ENCODE measurements at regions not wholly inside any gene's neighbourhood (a gene's known extent, or its start where the extent isn't known, plus 50 kb on each side); places are given as distances from the start of the nearest gene placed in this dataset.

DNA sequence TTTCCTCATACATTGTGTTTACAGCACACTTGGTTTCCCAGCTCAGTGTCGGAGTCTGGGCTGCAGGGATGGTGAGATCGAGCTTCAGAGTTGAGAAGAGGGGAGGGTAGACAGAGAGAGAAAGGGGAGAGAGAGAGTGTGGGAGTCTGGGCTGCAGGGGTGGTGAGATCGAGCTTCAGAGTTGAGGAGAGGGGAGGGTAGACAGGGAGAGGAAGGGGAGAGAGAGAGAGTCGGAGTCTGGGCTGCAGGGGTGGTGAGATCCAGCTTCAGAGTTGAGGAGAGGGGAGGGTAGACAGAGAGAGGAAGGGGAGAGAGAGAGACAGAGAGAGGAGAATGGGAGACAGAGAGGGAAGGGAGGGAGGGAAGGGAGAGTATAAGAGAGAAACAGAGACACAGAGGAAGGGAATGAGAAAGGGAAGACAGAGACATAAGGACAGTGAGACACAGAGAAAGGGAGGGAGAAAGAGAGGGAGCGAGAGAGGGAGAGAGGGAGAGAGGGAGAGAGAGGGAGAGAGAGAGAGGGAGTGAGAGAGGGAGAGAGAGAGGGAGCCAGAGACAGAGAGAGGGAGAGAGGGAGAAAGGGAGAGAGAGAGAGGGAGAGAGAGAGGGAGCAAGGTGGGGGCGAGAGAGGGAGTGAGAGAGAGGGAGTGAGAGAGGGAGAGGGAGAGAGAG is 222.7 kb upstream of the GMDS start:
- TF ChIP-seq POLR2A (IDR thresholded peaks at IDR 0.05) (no peak), CTCF (IDR thresholded peaks at IDR 0.05) (no peak)
- Histone ChIP-seq H3K4me3 (no peak overlapping the region), H3K9me3 (replicated peaks in 1 of 3) (no peaks in the 10 kb centered on the region), H3K4me1 (replicated peaks in 1 of 2) (no peaks in the 10 kb centered on the region), H3K27ac (no peak overlapping the region), H3K36me3 (replicated peaks in 1 of 2) (no peaks in the 10 kb centered on the region), H3K27me3 (no peaks in the 10 kb centered on the region)
- 43 to 52% (median 50%) methylated on average over 6 of the region's 6 CpGs for WGBS, 4 donors
- DNase-seq: no peak
- intact Hi-C loops (cut with DNase I): no loop called here

DNA sequence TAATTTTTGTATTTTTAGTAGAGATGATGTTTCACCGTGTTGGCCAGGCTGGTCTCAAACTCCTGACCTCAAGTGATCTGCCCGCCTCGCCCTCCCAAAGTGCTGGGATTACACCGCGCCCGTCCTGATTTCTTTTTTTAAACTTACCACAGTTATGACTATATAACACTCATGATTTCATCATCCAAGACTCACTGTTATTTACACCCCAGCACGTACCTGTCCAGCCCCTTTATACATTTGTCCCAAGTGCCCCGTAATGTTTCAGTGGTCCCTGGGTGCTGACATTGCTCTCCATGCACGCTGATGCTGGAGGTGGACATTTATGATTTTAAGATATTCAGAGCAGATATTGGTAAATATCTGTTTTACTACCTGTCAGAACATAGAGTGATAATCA is 219.9 kb upstream of the GMDS start:
- DNase-seq: no peak
- no peaks in the 10 kb centered on the region for H3K27me3 ChIP-seq
- H3K9me3 ChIP-seq (replicated peaks in 1 of 3): no peaks in the 10 kb centered on the region
- H3K4me3 ChIP-seq: no peak overlapping the region
- no peaks in the 10 kb centered on the region for H3K36me3 ChIP-seq (replicated peaks in 1 of 2)
- no peak for TF ChIP-seq POLR2A (IDR thresholded peaks at IDR 0.05)
- H3K27ac ChIP-seq: no peak overlapping the region
- H3K4me1 ChIP-seq (replicated peaks in 1 of 2): no peaks in the 10 kb centered on the region
- intact Hi-C loops (cut with DNase I): no loop called here
- 89 to 92% (median 92%) methylated on average over 9 of the region's 9 CpGs for whole genome bisulfite sequencing, 4 donors

- no peaks in the 10 kb centered on the region for H3K9me3 ChIP-seq (replicated peaks in 1 of 3)
- WGBS, 4 donors: 86 to 90% (median 88%) methylated on average over 5 of the region's 5 CpGs
- H3K27me3 ChIP-seq: no peaks in the 10 kb centered on the region
- DNase-seq: no peak
- no peak for TF ChIP-seq CTCF (IDR thresholded peaks at IDR 0.05)
- TF ChIP-seq POLR2A (IDR thresholded peaks at IDR 0.05): no peak
- H3K4me1 ChIP-seq (replicated peaks in 1 of 2): no peaks in the 10 kb centered on the region
- no peaks in the 10 kb centered on the region for H3K36me3 ChIP-seq (replicated peaks in 1 of 2)
- no peak overlapping the region for H3K27ac ChIP-seq
- H3K4me3 ChIP-seq: no peak overlapping the region
- intact Hi-C loops (cut with DNase I): no loop called here
Observed at GRCh38 chr6:2464641-2465040, 219.2 kb upstream of the GMDS start.

GRCh38 chr6:2462831-2463230 is 217.4 kb upstream of the GMDS start:
- H3K36me3 ChIP-seq (replicated peaks in 1 of 2): no peaks in the 10 kb centered on the region
- no peaks in the 10 kb centered on the region for H3K4me1 ChIP-seq (replicated peaks in 1 of 2)
- WGBS, 4 donors: 89 to 93% (median 91%) methylated on average over 9 to 10 of the region's 10 CpGs
- H3K27me3 ChIP-seq: no peaks in the 10 kb centered on the region
- H3K9me3 ChIP-seq (replicated peaks in 1 of 3): no peaks in the 10 kb centered on the region
- DNase-seq: no peak
- TF ChIP-seq CTCF (IDR thresholded peaks at IDR 0.05): no peak
- no peak for TF ChIP-seq POLR2A (IDR thresholded peaks at IDR 0.05)
- H3K27ac ChIP-seq: no peak overlapping the region
- no peak overlapping the region for H3K4me3 ChIP-seq
- intact Hi-C loops (cut with DNase I): no loop called here

DNA sequence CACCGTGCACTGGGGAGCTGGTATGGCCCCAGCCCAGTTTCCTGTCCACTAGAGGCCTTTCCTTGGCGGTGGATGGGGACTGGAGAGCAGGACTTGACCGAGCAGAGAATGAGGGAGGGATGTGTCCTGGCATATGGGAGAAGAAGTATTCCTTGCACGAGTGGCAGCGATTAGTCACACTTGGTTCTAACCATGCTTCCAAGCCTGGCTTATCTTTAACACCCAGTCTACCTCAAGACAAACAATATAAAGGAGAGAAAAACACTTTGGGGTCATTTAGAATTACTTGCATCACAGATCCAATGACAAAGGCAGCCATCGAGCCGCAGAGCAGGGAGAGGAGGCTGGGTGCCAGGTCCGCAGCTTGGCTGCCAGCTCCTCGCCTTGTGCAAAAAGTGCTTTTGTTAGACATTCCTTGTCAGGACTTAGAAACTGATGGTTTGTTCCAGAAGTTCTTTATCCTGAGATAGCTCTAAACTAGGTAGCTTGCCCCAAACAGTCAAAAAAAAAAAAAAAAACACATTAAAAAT is 214.9 kb upstream of the GMDS start:
- DNase-seq: no peak
- H3K27me3 ChIP-seq: no peaks in the 10 kb centered on the region
- TF ChIP-seq POLR2A (IDR thresholded peaks at IDR 0.05): no peak
- TF ChIP-seq CTCF (IDR thresholded peaks at IDR 0.05): no peak
- no peaks in the 10 kb centered on the region for H3K36me3 ChIP-seq (replicated peaks in 1 of 2)
- no peak overlapping the region for H3K4me3 ChIP-seq
- WGBS, 4 donors: 87 to 95% (median 89%) methylated on average over 6 to 9 of the region's 9 CpGs
- no peak overlapping the region for H3K27ac ChIP-seq
- H3K9me3 ChIP-seq (replicated peaks in 1 of 3): no peaks in the 10 kb centered on the region
- intact Hi-C loops (cut with DNase I): no loop called here
- H3K4me1 ChIP-seq (replicated peaks in 1 of 2): no peaks in the 10 kb centered on the region

Data from adrenal gland (tissue), 9 donors.